GM19452 (cell line): ENCODE measurements at regions not wholly inside any gene's neighbourhood (a gene's known extent, or its start where the extent isn't known, plus 50 kb on each side); places are given as distances from the start of the nearest gene placed in this dataset.
"Not testable (repeated sequence)": the region's sequence is repeated elsewhere in the genome, so short reads cannot be mapped to it uniquely, and the experiment has no call there.

Experiments
- ATAC-seq: cut with Tn5 transposase; IDR thresholded peaks from one replicate; pipeline ENCODE4 v1.9.1; 2021; ENCODE audit not compliant: unreplicated experiment

DNA sequence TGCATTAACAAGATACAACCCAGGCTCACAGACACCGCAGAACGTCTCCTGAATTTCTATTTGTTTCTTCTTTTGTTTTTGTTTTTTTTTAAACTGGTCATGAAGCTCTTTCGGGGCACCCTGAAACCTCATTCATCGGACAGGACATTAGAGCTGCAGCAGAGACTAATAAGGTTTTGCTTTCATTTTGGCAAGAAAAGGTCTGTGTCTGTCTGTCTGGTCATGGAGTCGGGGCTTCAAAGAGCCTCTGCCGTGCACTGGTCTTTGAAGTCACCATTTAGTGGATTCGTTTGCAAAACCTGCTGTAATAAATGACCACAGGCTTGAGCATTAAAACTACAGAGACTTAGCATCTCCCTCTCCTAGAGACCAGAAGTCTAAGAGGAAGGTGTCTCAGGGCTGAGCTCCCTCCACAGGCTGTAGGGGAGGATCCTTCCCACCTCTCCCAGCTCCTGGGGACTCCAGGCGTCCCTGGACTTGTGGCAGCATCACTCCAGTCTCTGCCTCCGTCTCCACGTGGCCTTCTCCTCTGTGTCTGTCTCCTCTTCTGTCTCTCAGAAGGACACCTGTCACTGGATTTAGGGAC lies 247.5 kb downstream of the CRLF2 start:
- no peak for ATAC-seq

DNA sequence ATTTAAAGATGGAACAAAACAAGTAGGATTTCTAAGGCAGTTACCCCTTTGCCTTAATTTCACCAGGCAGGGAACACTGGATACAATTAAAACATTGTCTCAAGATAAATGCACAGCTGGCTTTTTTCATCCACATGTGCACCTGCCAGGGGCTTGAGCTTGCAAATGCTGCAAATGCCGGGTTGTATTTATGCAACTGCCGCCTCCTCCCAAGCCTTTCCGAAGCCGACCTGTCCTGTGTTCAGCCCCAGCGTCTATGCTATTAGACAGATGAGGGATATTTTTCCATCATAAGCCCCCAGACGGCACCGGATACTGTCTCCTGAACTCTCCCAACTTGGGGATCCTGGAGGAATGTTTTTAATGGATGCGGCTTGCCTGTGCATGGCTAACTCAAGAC lies 251.6 kb downstream of the CRLF2 start:
- no peak for ATAC-seq

DNA sequence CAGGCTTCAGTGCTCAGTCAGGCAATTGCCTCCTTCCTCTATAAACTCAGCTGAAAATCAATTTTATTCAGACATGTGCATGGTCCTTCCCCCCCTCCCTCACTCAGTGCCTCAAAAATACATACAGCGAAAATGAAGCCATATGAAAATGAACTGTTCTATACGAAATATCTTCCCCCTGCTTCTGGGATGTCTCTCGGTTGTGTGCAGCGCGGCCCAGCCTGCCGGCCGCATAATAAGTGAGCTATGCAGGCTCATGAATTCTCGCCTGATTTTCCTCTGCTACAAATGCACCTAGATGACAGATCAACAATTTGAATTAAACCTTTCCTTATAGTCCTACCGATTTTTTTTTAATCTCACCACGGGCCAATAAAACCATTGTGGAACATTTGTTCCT lies 252.9 kb downstream of the CRLF2 start:
- no peak for ATAC-seq

DNA sequence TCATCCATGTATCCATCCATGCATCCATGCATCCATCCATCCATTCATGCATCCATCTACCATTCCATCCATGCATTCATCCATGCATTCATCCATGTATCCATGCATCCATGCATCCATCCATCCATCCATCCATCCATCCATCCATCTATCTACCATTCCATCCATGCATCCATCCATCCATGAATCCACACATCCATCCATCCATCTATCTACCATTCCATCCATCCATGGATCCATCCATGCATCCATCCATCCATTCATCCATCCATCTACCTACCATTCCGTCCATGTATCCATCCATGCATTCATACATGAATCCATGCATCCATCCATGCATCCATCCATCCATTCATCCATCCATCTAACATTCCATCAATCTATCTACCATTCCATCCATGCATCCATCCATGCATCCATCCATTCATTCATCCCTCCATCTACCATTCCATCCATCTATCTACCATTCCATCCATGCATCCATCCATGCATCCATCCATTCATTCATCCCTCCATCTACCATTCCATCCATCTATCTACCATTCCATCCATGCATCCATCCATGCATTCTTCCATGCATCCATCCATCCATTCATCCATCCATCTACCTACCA lies 257.2 kb downstream of the CRLF2 start:
- not testable (repeated sequence) for ATAC-seq

DNA sequence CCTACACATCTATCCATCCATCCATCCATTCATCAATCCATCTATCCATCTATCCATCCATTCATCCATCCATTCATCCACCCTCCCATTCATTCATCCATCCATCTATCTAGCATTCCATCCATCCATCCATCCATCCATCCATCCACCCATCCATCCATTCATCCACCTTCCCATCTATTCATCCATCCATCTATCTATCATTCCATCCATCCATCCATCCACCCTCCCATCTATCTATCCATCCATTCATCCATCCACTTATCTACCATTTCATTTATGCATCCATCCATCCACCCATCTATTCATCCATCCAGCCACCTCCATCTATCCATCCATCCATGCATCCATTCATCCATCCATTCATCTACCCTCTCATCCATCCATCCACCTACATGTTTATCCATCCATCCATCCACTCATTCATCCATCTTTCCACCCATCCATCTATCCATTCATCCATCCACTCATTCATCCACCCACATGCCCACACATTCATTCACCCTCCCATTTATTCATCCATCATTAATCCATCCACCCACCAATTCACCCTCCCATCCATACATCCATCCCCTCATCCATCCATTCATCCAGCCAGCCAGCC lies 258.5 kb downstream of the CRLF2 start:
- ATAC-seq, result no peak

DNA sequence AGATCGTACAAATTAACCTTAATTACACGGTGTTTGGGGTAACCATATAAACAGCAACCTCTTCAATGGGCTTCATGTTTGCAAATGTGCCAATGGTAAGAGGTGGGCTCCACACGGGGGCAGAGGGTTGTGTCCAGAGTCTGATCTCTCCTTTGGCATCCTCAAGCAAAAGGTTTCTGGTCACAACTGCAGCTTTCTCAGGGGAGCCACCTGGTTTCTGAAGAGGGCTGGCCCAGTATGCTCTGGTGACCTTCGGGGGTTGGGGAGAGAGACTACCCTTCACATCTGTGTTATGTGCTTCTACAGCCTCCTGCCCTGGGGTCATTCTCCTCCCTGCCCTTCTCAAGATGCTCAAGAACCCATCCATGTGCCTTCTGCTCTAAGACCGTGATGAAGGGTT lies 259.6 kb downstream of the CRLF2 start:
- no peak for ATAC-seq

DNA sequence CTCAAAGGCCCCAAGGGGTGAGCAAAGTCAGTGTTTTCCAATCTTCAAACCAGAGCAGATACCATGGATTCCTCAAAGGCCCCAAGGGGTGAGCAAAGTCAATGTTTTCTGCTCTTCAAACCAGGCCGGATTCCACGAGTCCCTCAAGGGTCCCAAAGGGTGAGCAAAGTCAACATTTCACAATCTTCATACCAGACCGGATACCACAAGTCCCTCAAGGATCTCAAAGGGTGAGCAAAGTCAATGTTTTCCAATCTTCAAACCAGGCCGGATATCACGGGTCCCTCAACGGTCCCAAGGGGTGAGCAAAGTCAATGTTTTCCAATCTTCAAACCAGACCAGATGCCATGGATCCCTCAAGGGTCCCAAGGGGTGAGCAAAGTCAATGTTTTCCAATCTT lies 265.2 kb downstream of the CRLF2 start:
- not testable (repeated sequence) for ATAC-seq

DNA sequence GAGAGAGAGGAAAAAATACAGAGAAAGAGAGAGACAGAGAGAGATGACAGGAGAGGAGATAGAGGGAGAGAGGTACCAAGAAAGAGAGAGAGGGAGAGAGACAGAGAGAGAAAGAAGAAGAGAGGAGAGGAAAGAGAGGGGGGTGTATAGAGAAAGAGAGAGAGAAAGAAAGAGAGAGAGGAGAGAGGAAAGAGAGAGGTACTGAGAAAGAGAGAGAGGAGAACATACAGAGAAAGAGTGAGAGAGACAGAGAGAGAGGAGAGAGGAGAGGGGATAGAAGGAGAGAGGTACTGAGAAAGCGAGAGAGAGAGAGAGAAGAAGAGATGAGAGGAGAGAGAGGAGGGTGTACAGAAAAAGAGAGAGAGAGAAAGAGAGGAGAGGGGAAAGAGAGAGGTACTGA lies 269.4 kb downstream of the CRLF2 start:
- no peak for ATAC-seq

DNA sequence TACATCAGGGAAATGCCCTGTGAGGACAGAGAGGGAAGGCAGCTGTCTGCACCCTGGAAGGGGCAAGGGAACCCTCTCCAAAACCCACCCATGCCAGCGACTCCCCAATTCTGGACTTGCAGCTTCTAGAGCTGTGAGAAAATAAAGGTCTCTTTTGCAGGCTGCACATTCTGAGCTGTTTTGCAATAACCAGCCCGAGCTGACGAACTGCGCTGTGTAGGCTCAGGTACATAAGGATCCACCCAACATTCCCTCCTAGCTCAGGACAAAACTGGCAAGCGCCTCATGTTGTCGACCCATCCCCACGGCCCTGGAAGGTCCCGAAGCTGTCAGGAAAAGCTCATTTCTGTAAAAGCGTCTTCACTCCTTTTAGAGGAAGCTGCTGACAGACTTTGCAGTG lies 271.8 kb downstream of the CRLF2 start:
- no peak for ATAC-seq

DNA sequence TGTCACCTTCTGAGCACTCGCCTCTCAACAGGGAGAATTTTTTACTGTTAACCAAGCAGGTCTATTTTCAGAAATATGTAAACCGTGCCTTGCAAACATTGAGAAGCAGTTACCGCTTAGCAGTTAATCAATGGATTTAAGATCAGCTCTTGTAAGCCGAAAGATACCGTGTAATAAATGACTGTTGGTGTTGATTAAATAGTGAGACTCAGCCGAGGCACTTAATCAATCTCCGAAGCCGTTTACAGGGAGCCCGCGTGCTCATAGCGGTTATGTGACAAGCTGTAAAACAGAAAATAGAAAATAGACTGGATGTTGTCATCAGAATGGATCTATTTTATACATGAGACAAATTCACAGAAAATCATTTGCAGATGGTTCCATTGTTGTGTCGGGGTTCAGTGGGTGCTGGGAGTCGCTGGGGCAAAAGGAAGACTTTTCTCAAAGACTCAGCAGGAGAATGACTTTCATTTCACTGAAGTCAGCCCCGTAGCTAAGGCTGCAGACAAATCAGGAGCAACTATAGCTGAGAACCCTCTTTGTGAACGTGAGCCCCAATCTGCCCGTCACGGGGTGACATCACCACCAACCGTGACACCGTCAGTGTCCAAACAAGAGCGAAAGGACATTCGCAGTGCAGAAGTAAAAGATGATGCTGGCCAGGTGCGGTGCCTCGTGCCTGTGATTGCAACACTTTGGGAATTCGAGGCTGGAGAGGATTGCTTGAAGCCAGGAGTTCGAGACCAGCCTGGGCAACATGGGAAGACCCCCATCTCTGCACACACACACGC lies 275.3 kb downstream of the CRLF2 start:
- ATAC-seq, result no peak

DNA sequence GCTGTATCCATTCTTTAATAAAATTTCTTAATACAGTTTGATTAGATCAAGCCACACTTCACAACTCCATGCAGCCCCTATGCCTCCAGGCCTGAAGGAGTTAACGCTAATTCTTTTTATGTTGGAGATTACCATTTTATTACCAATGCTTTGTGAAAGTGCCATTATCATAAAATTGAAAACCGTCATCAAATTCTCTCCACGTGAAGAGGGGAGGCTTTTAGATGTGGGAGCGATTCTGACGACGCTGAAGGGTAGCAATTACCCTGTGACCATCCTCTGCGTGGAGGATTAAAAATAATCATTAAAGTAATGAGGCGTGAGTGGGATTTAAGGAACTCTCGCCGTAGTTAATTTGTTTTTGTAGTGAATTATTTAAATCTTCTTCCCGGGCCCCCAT lies 278.8 kb downstream of the CRLF2 start:
- ATAC-seq, result no peak

DNA sequence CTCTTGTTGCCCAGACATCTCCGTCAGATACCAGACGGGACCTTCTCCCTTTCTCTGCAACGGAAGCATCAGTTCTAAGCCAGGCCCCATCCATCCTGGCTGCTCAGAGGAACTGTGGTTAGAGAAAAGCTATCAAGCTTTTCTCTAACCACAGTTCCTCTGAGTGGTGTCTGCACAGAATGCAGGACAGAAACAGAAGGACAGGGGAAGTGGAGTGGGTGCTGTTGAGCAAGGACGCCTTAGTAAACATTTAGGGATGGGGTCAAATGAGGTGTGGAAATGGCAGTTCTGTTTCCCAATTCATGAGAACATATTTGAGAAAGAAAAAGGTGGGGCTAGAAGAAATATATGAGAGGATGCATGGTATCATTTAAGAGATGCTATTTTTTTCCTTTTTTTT lies 283.8 kb downstream of the CRLF2 start:
- no peak for ATAC-seq

DNA sequence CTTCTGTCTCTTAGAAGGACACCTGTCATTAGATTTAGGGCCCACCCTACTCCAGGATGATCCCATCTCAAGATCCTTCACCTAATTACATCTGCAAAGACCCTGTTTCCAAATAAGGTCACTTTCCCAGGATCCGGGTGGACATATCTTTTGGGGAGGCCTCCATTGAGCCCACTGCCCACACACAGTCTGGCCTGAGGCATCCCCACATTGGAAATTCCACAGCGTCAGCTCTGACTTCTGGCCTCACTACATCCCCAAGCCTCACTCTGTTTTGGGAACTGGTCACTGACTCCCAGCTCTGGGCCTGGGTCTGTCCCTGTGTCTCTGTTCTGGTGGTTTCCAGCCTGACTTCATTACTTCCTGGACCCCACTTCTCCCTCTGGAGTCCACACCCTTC lies 285.5 kb downstream of the CRLF2 start:
- ATAC-seq, result no peak

DNA sequence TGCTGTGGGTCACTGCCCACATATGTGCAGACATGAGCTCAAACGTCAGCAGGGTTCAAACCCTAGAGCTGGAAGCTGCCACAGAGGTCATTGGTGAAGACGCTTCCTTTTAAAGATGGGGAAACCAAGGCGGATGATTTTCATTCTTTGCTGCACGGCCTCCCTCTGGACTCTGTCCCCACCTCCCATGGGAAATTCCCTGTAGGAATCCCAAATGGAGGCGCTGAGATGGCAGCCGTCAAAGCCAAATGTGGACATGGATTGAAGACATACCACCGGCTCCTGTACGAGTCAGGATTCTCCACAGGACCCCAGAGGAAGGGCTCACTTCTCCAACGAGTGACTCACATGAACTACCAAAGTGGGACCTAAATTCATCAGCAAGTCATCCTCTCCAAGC lies 286.4 kb downstream of the CRLF2 start:
- no peak for ATAC-seq

DNA sequence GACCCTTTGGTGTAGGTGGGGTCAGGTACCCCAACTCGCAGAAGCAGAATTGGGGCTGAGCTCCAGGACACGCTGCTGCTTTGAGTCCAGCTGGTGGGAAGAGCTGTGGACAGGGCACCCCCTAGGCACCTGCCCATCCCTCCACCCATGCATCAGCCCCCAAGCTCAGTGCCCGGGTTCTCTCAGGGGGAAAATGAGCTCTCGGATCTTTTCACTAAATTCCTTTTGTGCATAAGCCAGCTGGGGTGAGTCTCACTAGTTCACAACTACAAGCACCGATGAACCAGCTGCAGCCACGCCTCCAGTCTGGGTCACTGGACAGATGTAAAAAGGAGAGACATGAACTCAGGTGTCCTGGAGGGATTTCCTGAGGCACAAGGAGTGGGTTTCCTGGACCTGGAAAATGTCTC lies 286.8 kb downstream of the CRLF2 start:
- no peak for ATAC-seq

DNA sequence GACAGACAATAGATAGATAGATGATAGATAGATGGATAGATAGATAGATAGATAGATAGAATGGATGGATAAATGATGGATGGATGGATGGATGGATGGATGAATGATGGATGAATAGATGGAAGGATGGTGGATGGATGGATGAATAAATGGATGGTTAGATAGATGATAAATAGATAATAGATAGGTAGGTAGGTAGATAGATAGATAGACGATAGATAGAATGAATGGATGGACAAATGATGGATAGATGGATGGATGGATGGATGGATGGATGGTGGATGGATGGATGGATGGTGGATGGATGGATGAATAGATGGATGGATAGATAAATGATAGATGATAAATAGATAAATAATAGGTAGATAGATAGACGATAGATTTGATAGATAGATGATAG lies 287.4 kb downstream of the CRLF2 start:
- no peak for ATAC-seq

DNA sequence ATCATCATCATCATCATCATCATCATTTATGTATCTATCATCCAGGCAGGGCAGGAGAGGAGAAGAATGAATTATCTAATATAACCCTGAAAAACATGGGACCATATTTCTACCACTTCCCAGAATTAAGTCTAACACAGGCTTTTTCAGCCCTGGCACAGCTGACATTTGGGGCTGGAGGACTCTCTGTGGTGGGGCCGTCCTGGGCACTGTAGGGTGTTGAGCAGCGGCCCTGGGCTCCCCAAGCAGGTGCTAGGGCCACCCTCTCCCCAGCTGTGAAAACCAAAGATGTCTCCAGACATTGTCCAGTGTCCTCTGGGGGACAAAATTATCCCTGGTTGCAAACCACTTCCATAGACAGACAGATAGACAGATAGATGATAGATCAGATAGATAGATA lies 288.4 kb downstream of the CRLF2 start:
- no peak for ATAC-seq

DNA sequence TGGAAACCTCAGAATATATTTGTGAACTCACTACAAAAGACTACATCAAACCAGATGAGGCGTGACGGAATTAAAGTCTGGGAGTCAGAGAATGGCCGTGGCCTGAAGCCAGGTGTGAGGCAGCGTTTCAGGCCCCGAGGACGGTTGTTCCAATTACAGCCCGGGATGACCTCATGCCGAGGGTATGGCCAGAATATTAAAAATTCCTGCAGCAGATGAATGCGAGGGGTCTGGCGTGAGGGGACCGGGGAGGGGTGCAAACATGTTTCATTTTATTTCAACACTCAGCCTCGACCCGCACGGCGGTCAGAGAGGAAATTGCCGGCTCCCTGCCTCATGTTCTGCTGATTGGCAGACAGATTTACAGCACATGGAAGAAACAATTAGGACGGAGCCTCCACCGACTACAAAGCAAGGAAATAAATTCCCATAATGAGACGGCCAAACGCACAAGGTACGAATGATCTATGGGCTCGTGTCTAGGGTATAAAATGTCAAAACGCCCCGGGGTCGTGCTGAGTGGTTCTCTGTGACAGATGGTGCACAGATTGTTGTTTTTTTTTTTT lies 289.7 kb downstream of the SHOX start:
- ATAC-seq, result no peak

DNA sequence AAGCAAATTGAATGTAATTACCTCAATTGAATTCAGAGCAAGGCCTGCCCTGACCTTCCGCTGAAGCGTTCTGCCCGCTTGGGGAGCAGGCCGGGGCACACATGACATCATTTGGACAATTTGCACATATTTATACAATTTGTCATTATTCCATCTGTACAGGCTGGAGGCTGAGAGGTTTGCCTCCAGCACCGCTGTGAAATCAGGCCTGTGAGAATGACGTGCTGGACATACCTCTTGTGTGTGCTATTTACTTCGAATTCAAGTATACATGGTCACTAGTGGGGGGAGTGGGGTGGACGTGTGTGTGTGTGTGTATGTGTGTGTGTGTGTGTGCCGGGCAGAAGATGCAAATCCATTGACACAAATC lies 285.6 kb downstream of the SHOX start:
- ATAC-seq, result no peak

DNA sequence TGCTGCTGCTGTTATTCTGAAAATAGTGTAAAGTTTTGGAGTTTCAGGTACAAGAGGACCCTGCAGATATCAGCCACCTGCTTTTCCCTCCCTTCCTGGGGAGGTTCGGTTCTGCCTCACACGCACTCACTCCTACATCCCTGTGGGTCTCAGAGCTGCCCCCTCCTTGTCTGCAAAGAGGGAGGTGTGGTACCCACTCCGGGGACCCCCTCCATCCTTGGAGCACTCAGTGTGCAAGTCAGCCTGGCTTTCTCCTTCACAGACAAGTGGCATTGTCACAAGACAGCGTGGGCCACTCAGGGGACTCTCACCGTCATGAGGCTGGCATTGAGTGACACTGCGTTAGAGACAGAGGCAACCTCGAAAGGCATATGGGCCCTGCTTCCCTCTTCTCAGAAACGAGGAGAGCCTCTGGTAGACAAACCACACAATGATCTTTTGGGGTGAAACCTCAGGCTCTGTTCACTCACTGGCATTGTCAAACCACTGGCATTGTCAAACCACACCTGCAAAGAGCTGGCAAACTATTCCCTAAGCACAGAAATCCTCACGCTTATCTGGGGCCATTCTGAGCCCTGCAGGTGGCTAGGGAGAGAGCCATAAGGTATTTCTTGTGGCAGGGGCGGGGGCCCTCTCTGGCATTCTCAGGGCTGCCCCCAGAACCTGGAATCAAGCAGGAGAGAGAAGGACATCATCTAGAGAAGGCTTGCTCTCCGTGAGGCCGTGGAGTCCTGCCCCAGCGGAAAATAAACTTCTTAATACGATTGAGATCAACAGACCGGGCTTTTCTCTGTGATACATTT lies 285.0 kb downstream of the SHOX start:
- ATAC-seq, result no peak

DNA sequence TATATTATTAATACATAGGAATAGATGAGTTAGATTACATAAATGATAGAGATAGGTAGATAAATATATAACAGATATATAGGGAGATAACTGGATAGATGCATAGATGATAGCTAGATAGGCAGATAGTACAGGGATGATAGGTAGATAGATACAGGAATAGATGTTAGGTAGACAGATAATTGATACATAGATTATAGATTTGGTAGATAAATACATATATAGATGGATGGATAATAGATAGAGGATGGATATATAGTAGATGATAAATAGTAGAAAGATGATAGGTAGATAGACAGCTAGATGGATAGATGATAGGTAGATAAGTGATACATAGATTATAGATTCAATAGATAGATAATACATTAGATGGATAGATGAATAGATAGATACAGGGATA lies 283.6 kb downstream of the SHOX start:
- no peak for ATAC-seq
